BLaER1 (cell line): ENCODE measurements at regions not wholly inside any gene's neighbourhood (a gene's known extent, or its start where the extent isn't known, plus 50 kb on each side); places are given as distances from the start of the nearest gene placed in this dataset.
A peak's percentile ranks its signal among the peaks of the same experiment; 100 is the strongest.

Experiments
- H3K27ac ChIP-seq: shearing (Covaris generic); formaldehyde crosslinking; 2 replicates; pipeline ENCODE4 v1.8.1; 2022
- H3K27me3 ChIP-seq: shearing (Covaris generic); formaldehyde crosslinking; 2 replicates; pipeline ENCODE4 v1.8.1; 2022
- H3K36me3 ChIP-seq: shearing (Covaris generic); formaldehyde crosslinking; 2 replicates; pipeline ENCODE4 v1.8.1; 2022
- H3K4me1 ChIP-seq: shearing (Covaris generic); formaldehyde crosslinking; 2 replicates; pipeline ENCODE4 v1.8.1; 2022
- H3K4me2 ChIP-seq: shearing (Covaris generic); formaldehyde crosslinking; 2 replicates; pipeline ENCODE4 v1.8.1; 2022
- H3K4me3 ChIP-seq: shearing (Covaris generic); formaldehyde crosslinking; 2 replicates; pipeline ENCODE4 v1.8.1; 2022
- H3K9ac ChIP-seq: shearing (Covaris generic); formaldehyde crosslinking; 2 replicates; pipeline ENCODE4 v1.8.1; 2022
- H3K9me3 ChIP-seq: shearing (Covaris generic); formaldehyde crosslinking; 2 replicates; pipeline ENCODE4 v1.8.1; 2022
- H4K20me1 ChIP-seq: shearing (Covaris generic); formaldehyde crosslinking; 2 replicates; pipeline ENCODE4 v1.8.1; 2022
- Cebpa-rat ChIP-seq: shearing (Covaris generic); IDR thresholded peaks from 2 replicates; pipeline ENCODE4 v1.8.1; 2022

DNA sequence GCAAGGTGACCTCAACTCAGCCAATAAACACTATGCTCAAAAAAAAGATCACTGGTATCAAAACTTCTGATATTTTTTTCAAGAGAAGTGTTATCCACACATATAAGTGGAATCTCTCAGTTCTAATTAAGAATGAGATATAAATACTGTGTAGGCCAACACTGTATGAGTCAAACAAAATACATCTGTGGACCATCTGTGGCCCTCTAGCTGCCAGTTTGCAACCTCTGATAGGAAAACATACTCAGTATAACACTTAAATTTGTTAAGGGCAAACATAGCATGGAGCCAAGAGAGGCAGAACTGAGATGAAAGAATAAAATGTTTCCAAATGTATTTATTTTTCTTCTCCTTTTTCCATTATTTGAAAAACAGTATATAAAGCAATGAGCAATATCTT is 377.3 kb downstream of the ARAP2 start:
- Histone ChIP-seq H4K20me1 (no peaks in the 10 kb centered on the region), H3K4me3 (no peak overlapping the region), H3K9ac (no peak overlapping the region), H3K4me1 (no peaks in the 10 kb centered on the region), H3K27ac (no peak overlapping the region), H3K9me3 (peaks cover 3% of the 10 kb centered on the region; the same call in 1 of the 2 replicates), H3K27me3 (no peaks in the 10 kb centered on the region), H3K36me3 (no peaks in the 10 kb centered on the region), H3K4me2 (no peak overlapping the region)
- TF ChIP-seq Cebpa-rat: no peak

DNA sequence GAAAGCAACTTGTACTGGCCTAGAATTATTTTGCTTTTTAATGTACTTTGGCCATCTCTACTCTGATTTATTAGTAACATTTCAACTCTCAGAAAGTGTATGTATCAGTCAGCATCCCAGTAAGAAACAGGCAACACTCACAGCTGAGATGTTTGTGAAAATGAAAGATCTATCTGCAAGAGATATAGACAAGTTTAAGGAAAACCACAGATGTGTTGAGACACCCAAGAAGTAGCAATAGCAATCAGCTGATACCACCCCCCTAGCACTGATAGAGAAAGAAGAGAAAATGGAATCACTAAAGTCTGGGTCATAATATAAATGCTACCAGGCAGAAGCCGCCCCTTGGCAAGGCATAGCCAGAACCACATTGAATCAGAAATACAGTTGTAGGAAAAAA is 372.0 kb downstream of the ARAP2 start:
- Histone ChIP-seq H3K4me3 (no peak overlapping the region), H3K9me3 (no peaks in the 10 kb centered on the region), H3K27ac (no peak overlapping the region), H3K4me1 (no peaks in the 10 kb centered on the region), H3K4me2 (no peak overlapping the region), H3K9ac (no peak overlapping the region), H4K20me1 (no peaks in the 10 kb centered on the region), H3K27me3 (no peaks in the 10 kb centered on the region), H3K36me3 (no peaks in the 10 kb centered on the region)
- TF ChIP-seq Cebpa-rat: no peak

DNA sequence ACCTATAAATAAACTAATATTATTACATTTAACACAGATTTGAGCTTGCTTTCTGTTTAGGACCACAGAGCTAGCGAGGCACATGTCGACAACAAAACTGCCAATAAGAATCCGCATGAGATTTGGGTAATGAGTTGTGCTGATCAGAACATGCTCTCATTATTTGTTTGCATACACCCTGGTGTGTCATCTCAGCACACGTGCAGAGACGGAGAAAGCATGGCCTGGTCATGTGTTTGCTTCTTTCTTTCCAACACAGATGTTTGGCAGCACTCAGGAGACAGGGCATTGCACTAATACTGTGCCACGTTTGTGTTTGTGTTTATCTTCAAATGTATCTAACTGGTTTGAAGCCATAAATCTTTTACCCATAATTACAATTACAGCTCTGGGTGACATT is 364.8 kb downstream of the ARAP2 start:
- H3K27me3 ChIP-seq: no peaks in the 10 kb centered on the region
- no peak overlapping the region for H3K4me2 ChIP-seq
- H3K9ac ChIP-seq: no peak overlapping the region
- no peaks in the 10 kb centered on the region for H3K36me3 ChIP-seq
- TF ChIP-seq Cebpa-rat: no peak
- no peaks in the 10 kb centered on the region for H3K9me3 ChIP-seq
- no peaks in the 10 kb centered on the region for H3K4me1 ChIP-seq
- no peaks in the 10 kb centered on the region for H4K20me1 ChIP-seq
- no peak overlapping the region for H3K4me3 ChIP-seq
- H3K27ac ChIP-seq: no peak overlapping the region

DNA sequence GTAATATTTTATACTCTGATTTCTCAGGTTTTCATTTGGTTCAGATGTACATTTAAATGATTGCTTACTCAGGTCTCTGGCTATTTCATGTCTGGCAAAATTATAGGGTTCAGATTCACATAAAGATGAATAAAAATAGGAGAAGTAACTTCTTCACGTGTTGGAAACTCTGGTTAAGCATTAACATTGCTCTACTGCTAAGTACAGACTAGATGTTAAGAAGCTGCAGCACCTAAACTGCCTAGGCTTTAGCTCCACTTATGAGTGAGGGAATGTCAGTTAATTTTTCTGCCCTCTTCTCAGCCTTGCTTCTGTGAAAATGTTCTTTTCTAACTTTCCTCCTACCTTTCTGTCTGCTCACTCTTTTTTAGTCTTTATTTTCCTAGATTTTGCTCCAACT is 361.2 kb downstream of the ARAP2 start:
- no peak overlapping the region for H3K9ac ChIP-seq
- H3K4me2 ChIP-seq: no peak overlapping the region
- no peaks in the 10 kb centered on the region for H3K9me3 ChIP-seq
- no peaks in the 10 kb centered on the region for H3K4me1 ChIP-seq
- H4K20me1 ChIP-seq: no peaks in the 10 kb centered on the region
- no peaks in the 10 kb centered on the region for H3K36me3 ChIP-seq
- H3K4me3 ChIP-seq: no peak overlapping the region
- no peak overlapping the region for H3K27ac ChIP-seq
- no peaks in the 10 kb centered on the region for H3K27me3 ChIP-seq
- TF ChIP-seq Cebpa-rat: no peak

DNA sequence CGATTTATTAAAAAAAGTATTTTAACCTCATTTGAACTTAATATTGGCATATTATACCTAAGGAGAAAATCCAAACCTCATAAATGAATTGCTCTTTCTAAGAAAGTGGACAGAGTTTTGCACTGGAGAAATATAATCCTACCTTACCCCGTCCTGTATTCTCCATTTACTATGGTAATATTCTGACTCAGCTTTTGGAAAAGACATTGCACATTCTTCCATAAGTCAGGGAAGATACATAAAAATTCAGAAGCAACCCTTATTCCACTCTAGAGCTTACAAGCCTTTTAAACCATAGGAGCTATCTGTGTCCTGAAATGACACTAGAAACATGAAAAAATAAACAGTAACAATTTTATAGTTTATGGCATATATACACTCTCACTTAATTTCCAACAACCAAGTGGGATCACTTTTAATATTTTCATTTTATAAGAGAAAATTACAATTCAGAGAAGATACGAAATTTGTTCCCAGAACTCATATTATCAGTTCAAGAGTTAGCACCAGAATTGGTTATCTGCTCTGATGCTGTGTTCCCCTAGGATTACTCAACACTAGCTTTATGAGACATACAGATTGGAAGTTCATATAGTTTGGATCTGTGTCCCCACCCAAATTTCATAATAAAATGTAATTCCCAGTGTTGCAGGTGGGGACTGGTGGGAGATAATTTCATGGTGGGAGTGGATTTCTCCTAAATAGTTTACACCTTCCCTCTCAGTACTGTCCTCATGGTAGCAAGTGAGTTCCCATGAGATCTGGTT is 359.4 kb downstream of the ARAP2 start:
- no peak overlapping the region for H3K4me2 ChIP-seq
- H3K4me3 ChIP-seq: no peak overlapping the region
- H3K4me1 ChIP-seq: no peaks in the 10 kb centered on the region
- H3K9ac ChIP-seq: no peak overlapping the region
- no peaks in the 10 kb centered on the region for H3K9me3 ChIP-seq
- no peaks in the 10 kb centered on the region for H3K27me3 ChIP-seq
- no peak overlapping the region for H3K27ac ChIP-seq
- no peak for TF ChIP-seq Cebpa-rat
- no peaks in the 10 kb centered on the region for H4K20me1 ChIP-seq
- no peaks in the 10 kb centered on the region for H3K36me3 ChIP-seq

DNA sequence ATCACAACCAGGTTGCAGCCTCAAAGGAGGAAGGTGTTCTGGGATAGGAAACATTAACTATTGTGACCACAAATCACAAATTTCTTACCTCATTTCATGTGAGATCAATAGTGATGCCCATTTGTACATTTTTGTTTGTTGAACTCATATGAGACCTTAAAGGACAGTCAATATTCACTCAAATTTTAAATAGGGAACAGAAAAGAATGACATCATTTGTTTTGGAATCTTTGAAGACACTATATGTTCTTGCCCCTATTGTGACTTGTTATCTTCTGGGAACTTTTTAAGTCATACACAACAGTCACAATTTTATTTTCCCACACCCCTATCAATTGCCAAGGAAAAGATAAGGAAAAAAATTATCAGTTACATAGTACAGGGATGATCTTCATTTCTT is 346.5 kb downstream of the ARAP2 start:
- no peak overlapping the region for H3K27ac ChIP-seq
- no peaks in the 10 kb centered on the region for H4K20me1 ChIP-seq
- no peak overlapping the region for H3K9ac ChIP-seq
- no peaks in the 10 kb centered on the region for H3K9me3 ChIP-seq
- no peaks in the 10 kb centered on the region for H3K36me3 ChIP-seq
- H3K27me3 ChIP-seq: no peaks in the 10 kb centered on the region
- no peak overlapping the region for H3K4me3 ChIP-seq
- no peak overlapping the region for H3K4me2 ChIP-seq
- no peak for TF ChIP-seq Cebpa-rat
- peaks cover 18% of the 10 kb centered on the region for H3K4me1 ChIP-seq

DNA sequence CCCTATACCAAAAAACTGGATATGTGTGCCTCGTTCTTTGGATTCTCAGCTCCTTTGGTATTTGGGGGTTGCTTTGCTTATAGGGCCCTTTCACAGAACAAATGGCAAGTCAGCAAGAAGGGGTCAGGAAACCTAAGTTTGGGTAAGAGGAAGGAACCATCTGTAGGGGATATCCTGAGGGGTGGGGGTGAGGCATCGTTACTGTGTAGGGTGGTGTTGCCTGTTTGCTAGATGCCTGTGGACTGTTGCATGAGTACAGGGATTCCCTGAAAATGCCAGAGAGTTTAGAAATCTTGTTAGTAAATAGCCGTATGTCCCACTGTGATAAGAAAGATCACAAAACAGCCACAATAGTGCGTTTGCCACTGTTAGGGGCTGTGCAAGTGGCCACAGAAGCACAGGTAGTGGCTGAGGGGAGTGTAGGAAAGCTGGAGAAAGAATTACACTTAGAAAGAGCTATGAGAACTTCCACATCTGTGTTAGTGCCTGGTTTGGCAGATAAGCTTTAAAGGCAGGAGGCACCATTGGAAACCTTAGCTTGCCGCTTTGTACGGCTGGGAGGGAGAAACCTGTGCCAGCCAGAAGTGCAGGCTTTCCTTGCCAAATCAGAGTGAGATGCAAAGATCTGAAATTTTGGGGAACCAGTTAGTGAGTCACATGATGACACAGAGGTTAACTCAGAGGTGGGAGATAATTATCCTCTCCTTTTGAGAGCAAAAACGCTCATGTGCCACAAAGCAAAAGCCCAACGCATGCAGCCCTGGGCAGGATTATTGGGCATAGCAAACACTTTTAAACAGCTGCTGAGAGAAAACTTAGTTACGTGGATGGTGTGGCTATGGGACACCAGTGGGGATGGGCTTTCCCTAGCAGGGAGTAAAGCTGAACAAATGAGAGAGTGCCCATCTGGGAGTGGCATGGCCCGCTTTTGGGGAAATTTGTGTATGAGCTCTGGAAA is 343.7 kb downstream of the ARAP2 start:
- Histone ChIP-seq H3K9ac (peak overlapping the region; percentile 2; the same call in 1 of the 2 replicates), H3K27ac (peak overlapping the region; percentile 10; the same call in 1 of the 2 replicates), H3K9me3 (no peaks in the 10 kb centered on the region), H4K20me1 (no peaks in the 10 kb centered on the region), H3K4me3 (no peak overlapping the region), H3K36me3 (no peaks in the 10 kb centered on the region), H3K4me2 (peak overlapping the region; percentile 47), H3K27me3 (no peaks in the 10 kb centered on the region), H3K4me1 (peaks cover 18% of the 10 kb centered on the region)
- no peak for TF ChIP-seq Cebpa-rat

DNA sequence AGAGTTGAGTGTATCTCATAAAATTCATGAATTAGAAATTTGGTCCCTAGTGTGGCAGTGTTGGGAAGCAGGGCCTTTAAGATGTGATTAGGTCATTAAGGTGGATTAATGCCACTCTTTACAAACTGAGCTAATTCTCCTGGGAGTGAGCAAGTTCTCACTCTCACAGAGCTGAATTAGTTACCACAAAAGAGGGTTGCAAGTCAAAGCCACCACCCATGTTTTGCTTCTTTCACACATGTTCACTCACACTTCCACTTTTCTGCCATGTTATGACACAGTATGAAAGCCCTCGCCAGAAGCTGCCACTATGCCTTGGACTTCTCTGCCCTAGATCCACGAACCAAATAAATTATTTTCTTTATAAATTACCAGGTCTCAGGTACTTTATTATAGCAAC is 332.1 kb downstream of the ARAP2 start:
- Histone ChIP-seq H3K27ac (no peak overlapping the region), H3K4me3 (no peak overlapping the region), H3K27me3 (no peaks in the 10 kb centered on the region), H3K36me3 (no peaks in the 10 kb centered on the region), H4K20me1 (no peaks in the 10 kb centered on the region), H3K9ac (no peak overlapping the region), H3K4me1 (no peaks in the 10 kb centered on the region), H3K9me3 (no peaks in the 10 kb centered on the region), H3K4me2 (no peak overlapping the region)
- TF ChIP-seq Cebpa-rat: no peak

DNA sequence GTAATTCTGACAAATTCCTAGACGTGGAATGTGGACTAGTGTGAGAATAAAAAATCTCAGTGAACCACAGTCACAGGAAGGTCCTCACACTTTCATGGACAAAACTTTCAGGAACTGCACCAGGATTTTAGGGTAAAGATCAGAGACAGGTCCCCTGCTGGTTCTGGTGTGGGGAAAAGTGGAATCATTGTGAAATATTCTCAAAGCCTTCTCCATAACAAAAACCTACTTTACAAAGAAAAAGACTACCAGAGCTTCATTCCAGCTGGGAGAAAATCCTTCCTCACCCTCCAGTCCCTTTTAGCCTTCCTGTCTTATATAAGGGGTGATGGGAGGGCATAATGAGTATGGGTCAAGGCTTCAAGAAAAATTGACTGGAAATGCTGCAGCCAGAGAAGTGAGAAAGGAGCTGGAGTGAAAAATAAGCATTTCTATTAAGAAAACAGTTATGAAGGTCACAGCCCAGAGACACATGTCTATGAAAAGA is 325.8 kb downstream of the ARAP2 start:
- no peak overlapping the region for H3K4me2 ChIP-seq
- no peak overlapping the region for H3K4me3 ChIP-seq
- TF ChIP-seq Cebpa-rat: no peak
- H3K27me3 ChIP-seq: no peaks in the 10 kb centered on the region
- H3K27ac ChIP-seq: no peak overlapping the region
- H3K36me3 ChIP-seq: no peaks in the 10 kb centered on the region
- no peaks in the 10 kb centered on the region for H3K9me3 ChIP-seq
- H3K9ac ChIP-seq: no peak overlapping the region
- H3K4me1 ChIP-seq: no peaks in the 10 kb centered on the region
- H4K20me1 ChIP-seq: no peaks in the 10 kb centered on the region

DNA sequence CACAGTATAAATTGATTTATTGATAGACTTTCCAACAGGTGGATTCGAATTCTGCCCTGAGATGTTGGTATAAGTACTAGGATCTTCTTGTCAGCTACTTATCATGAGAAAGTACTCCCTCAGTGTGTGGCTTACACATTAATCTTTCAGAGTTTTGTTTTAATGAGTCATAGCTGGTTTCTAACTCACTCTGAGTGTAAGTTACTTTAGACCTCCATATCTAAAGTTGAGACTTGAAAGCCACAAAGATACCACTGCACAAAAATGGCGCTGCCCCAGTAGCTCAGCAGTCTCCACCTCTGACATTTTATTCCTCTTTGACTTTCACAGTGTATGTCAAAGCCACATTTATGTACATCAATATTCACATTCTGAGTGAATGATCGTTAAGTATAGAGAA is 318.5 kb downstream of the ARAP2 start:
- Histone ChIP-seq H3K9me3 (no peaks in the 10 kb centered on the region), H3K4me2 (no peak overlapping the region), H3K4me1 (no peaks in the 10 kb centered on the region), H4K20me1 (no peaks in the 10 kb centered on the region), H3K4me3 (no peak overlapping the region), H3K36me3 (no peaks in the 10 kb centered on the region), H3K9ac (no peak overlapping the region), H3K27me3 (no peaks in the 10 kb centered on the region), H3K27ac (no peak overlapping the region)
- TF ChIP-seq Cebpa-rat: no peak
